Right lobe of liver (tissue), 4 donors: ENCODE measurements at regions not wholly inside any gene's neighbourhood (a gene's known extent, or its start where the extent isn't known, plus 50 kb on each side); places are given as distances from the start of the nearest gene placed in this dataset.

Experiments
- CTCF ChIP-seq, 4 donors: fragments of 200-600 bp in 3 of 4; fragments of 450-650 bp in 1 of 4; IDR thresholded peaks; one replicate each; pipeline versions ENCODE4 v1.5.1 to v1.8.0; 2016 to 2022; ENCODE audit warnings: antibody characterized with exemption in 4 of 4, mild to moderate bottlenecking in 2 of 4
- POLR2A ChIP-seq: fragments of 450-650 bp; IDR thresholded peaks from one replicate; pipeline ENCODE4 v1.6.1; 2017; ENCODE audit warnings: antibody characterized with exemption, mild to moderate bottlenecking
- donor health status: DM: no; HTN: no; CAD: no.
- donor health status: DM: no; HTN: no; CAD: no.
- donor health status: DM: no; HTN: yes; CAD: no.

- TF ChIP-seq CTCF (IDR thresholded peaks at IDR 0.05) (no peak), POLR2A (no peak)
Observed at GRCh38 chr13:99029576-99029975, 51.7 kb upstream of the DOCK9 start.
